ENCODE measurements at regions not wholly inside any gene's neighbourhood (a gene's known extent, or its start where the extent isn't known, plus 50 kb on each side); places are given as distances from the start of the nearest gene placed in this dataset.

GRCh38 chr18:64546451-64546850 lies 397.6 kb upstream of the LINC00305 start:
- no peaks in the 10 kb centered on the region for H3K4me1 ChIP-seq
- H3K4me3 ChIP-seq: no peak overlapping the region
- DNase-seq: no peak
- TF ChIP-seq POLR2AphosphoS5 (IDR thresholded peaks at IDR 0.05) (no peak), POLR2A (IDR thresholded peaks at IDR 0.05) (no peak), EP300 (IDR thresholded peaks at IDR 0.05) (no peak), CTCF (IDR thresholded peaks at IDR 0.05) (no peak)
- intact Hi-C loops (cut with DNase I): no loop called here
- no peaks in the 10 kb centered on the region for H3K36me3 ChIP-seq
- no peaks in the 10 kb centered on the region for H3K27me3 ChIP-seq
- H3K27ac ChIP-seq: no peak overlapping the region
- no peaks in the 10 kb centered on the region for H3K9me3 ChIP-seq
- WGBS, 2 donors: 73 to 95% methylated on average over 4 of the region's 4 CpGs

GRCh38 chr18:64539847-64540246 lies 391.0 kb upstream of the LINC00305 start:
- no peaks in the 10 kb centered on the region for H3K9me3 ChIP-seq
- H3K36me3 ChIP-seq: no peaks in the 10 kb centered on the region
- intact Hi-C loops (cut with DNase I): no loop called here
- H3K4me1 ChIP-seq: no peaks in the 10 kb centered on the region
- no peaks in the 10 kb centered on the region for H3K27me3 ChIP-seq
- no peak overlapping the region for H3K4me3 ChIP-seq
- no peak overlapping the region for H3K27ac ChIP-seq
- no peak for DNase-seq
- WGBS, 2 donors: 72 to 78% methylated on average over 1 of the region's 1 CpG
- TF ChIP-seq EP300 (IDR thresholded peaks at IDR 0.05) (no peak), POLR2A (IDR thresholded peaks at IDR 0.05) (no peak), CTCF (IDR thresholded peaks at IDR 0.05) (no peak), POLR2AphosphoS5 (IDR thresholded peaks at IDR 0.05) (no peak)

GRCh38 chr18:64528646-64529045 lies 379.8 kb upstream of the LINC00305 start:
- no peaks in the 10 kb centered on the region for H3K36me3 ChIP-seq
- H3K4me1 ChIP-seq: no peaks in the 10 kb centered on the region
- intact Hi-C loops (cut with DNase I): no loop called here
- H3K4me3 ChIP-seq: no peak overlapping the region
- DNase-seq: no peak
- no peaks in the 10 kb centered on the region for H3K9me3 ChIP-seq
- no peaks in the 10 kb centered on the region for H3K27me3 ChIP-seq
- H3K27ac ChIP-seq: no peak overlapping the region
- TF ChIP-seq POLR2A (IDR thresholded peaks at IDR 0.05) (no peak), EP300 (IDR thresholded peaks at IDR 0.05) (no peak), POLR2AphosphoS5 (IDR thresholded peaks at IDR 0.05) (no peak), CTCF (IDR thresholded peaks at IDR 0.05) (no peak)
- WGBS, 2 donors: 41 to 79% methylated on average over 3 of the region's 3 CpGs

GRCh38 chr18:64519201-64519600 lies 370.3 kb upstream of the LINC00305 start:
- no peak overlapping the region for H3K27ac ChIP-seq
- no peaks in the 10 kb centered on the region for H3K27me3 ChIP-seq
- no peak overlapping the region for H3K4me3 ChIP-seq
- no peak for DNase-seq
- WGBS, 2 donors: 72 to 78% methylated on average over 2 of the region's 2 CpGs
- no peaks in the 10 kb centered on the region for H3K9me3 ChIP-seq
- no peak for TF ChIP-seq POLR2A (IDR thresholded peaks at IDR 0.05)
- no peak for TF ChIP-seq POLR2AphosphoS5 (IDR thresholded peaks at IDR 0.05)
- no peak for TF ChIP-seq EP300 (IDR thresholded peaks at IDR 0.05)
- no peak for TF ChIP-seq CTCF (IDR thresholded peaks at IDR 0.05)
- H3K36me3 ChIP-seq: no peaks in the 10 kb centered on the region
- intact Hi-C loops (cut with DNase I): no loop called here
- no peaks in the 10 kb centered on the region for H3K4me1 ChIP-seq

- no peaks in the 10 kb centered on the region for H3K27me3 ChIP-seq
- intact Hi-C loops (cut with DNase I): no loop called here
- H3K4me3 ChIP-seq: no peak overlapping the region
- no peak for DNase-seq
- H3K27ac ChIP-seq: no peak overlapping the region
- H3K9me3 ChIP-seq: no peaks in the 10 kb centered on the region
- no peak for TF ChIP-seq POLR2AphosphoS5 (IDR thresholded peaks at IDR 0.05)
- TF ChIP-seq CTCF (IDR thresholded peaks at IDR 0.05): no peak
- no peak for TF ChIP-seq POLR2A (IDR thresholded peaks at IDR 0.05)
- no peak for TF ChIP-seq EP300 (IDR thresholded peaks at IDR 0.05)
- no peaks in the 10 kb centered on the region for H3K36me3 ChIP-seq
- WGBS, 2 donors: 90 to 93% methylated on average over 2 of the region's 2 CpGs
- no peaks in the 10 kb centered on the region for H3K4me1 ChIP-seq
Measured at GRCh38 chr18:64518191-64518590, 369.3 kb upstream of the LINC00305 start.
